ENCODE measurements at regions not wholly inside any gene's neighbourhood (a gene's known extent, or its start where the extent isn't known, plus 50 kb on each side); places are given as distances from the start of the nearest gene placed in this dataset.

- no peak for TF ChIP-seq POLR2AphosphoS5 (IDR thresholded peaks at IDR 0.05; ENCODE audit: borderline replicate concordance, low read depth, low read length)
- TF ChIP-seq EZH2 (IDR thresholded peaks at IDR 0.05) = no peak
Measured at GRCh38 chr1:3955196-3955772, 55.2 kb upstream of the C1orf174 start.
